ENCODE measurements at regions not wholly inside any gene's neighbourhood (a gene's known extent, or its start where the extent isn't known, plus 50 kb on each side); places are given as distances from the start of the nearest gene placed in this dataset.

- ChIA-PET CTCF (no interaction called here), POLR2A (no interaction called here)
- Histone ChIP-seq H3K4me1 (ENCODE audit: control insufficient read depth, extremely low read depth, insufficient read depth, low read length) (no peaks in the 10 kb centered on the region), H4K20me1 (replicated peaks; ENCODE audit: control insufficient read depth, extremely low read depth, insufficient read depth, low read length) (no peaks in the 10 kb centered on the region), H3K27me3 (ENCODE audit: control insufficient read depth in 2 of 2, insufficient read depth in 2 of 2, low read length in 2 of 2) (no peaks in the 10 kb centered on the region), H3K4me3 (replicated peaks in 1 of 3; ENCODE audit: insufficient read depth in 1 of 3, low read depth in 1 of 3, low read length in 3 of 3) (no peak overlapping the region), H3K79me2 (ENCODE audit: control insufficient read depth, insufficient read depth, low read length) (no peaks in the 10 kb centered on the region), H3K27ac (ENCODE audit: insufficient read depth, low read depth, low read length) (no peak overlapping the region), H3K4me2 (ENCODE audit: insufficient read depth, low read length) (no peak overlapping the region), H2AFZ (ENCODE audit: low read depth, low read length) (no peak overlapping the region), H3K9ac (replicated peaks; ENCODE audit: extremely low read depth, insufficient read depth, low read length) (no peak overlapping the region), H3K9me1 (replicated peaks; ENCODE audit: control insufficient read depth, extremely low read depth, insufficient read depth, low read length) (no peaks in the 10 kb centered on the region), H3K9me3 (replicated peaks; ENCODE audit: control insufficient read depth, insufficient read depth, low read length) (no peaks in the 10 kb centered on the region), H3K36me3 (ENCODE audit: control insufficient read depth in 2 of 2, extremely low read depth in 1 of 2, insufficient read depth in 2 of 2, low read length in 2 of 2) (no peaks in the 10 kb centered on the region)
- dilution Hi-C loops (cut with MboI; ENCODE audit: extremely low pct_ligation_motif_present, low sequenced_read_pairs): no loop called here
- no TSS peak for BruUV-seq (replicated peaks)
- intact Hi-C loops (cut with micrococcal nuclease): no loop called here
- no peak for TF ChIP-seq FOS (IDR thresholded peaks at IDR 0.05; ENCODE audit: borderline replicate concordance, insufficient read depth, low read length)
- no peak for TF ChIP-seq MAX (IDR thresholded peaks at IDR 0.05; ENCODE audit: insufficient read depth, insufficient read length)
- no peak for TF ChIP-seq EZH2 (IDR thresholded peaks at IDR 0.05; ENCODE audit: borderline replicate concordance, low read depth, low read length, severe bottlenecking)
- no peak for TF ChIP-seq JUN (IDR thresholded peaks at IDR 0.05; ENCODE audit: borderline replicate concordance, insufficient read depth, insufficient read length, low read depth)
- TF ChIP-seq POLR2AphosphoS5 (IDR thresholded peaks at IDR 0.05; ENCODE audit: insufficient read depth, low read depth, low read length): no peak
- TF ChIP-seq GATA2 (IDR thresholded peaks at IDR 0.05; ENCODE audit: insufficient read depth, insufficient read length, low read depth, low read length): no peak
- TF ChIP-seq POLR2A (IDR thresholded peaks at IDR 0.05; ENCODE audit: low read depth, low read length): no peak
- DNase-seq (ENCODE audit: low read depth, low spot score): no peak
- FAIRE-seq: no peak
These were observed 977.1 kb downstream of the FAT4 start for GRCh38 chr4:126291886-126292285.

- BruUV-seq (replicated peaks): no TSS peak
- no peak for FAIRE-seq
- H3K36me3 ChIP-seq (ENCODE audit: control insufficient read depth in 2 of 2, extremely low read depth in 1 of 2, insufficient read depth in 2 of 2, low read length in 2 of 2): no peaks in the 10 kb centered on the region
- no peaks in the 10 kb centered on the region for H3K4me1 ChIP-seq (ENCODE audit: control insufficient read depth, extremely low read depth, insufficient read depth, low read length)
- no peak overlapping the region for H3K4me2 ChIP-seq (ENCODE audit: insufficient read depth, low read length)
- no peak for DNase-seq (ENCODE audit: low read depth, low spot score)
- no peaks in the 10 kb centered on the region for H3K27me3 ChIP-seq (ENCODE audit: control insufficient read depth in 2 of 2, insufficient read depth in 2 of 2, low read length in 2 of 2)
- TF ChIP-seq FOS (IDR thresholded peaks at IDR 0.05; ENCODE audit: borderline replicate concordance, insufficient read depth, low read length) (no peak), MYC (IDR thresholded peaks at IDR 0.05; ENCODE audit: low read depth, low read length) (no peak), MAX (IDR thresholded peaks at IDR 0.05; ENCODE audit: insufficient read depth, insufficient read length) (no peak), GATA2 (IDR thresholded peaks at IDR 0.05; ENCODE audit: insufficient read depth, insufficient read length, low read depth, low read length) (no peak), JUN (IDR thresholded peaks at IDR 0.05; ENCODE audit: borderline replicate concordance, insufficient read depth, insufficient read length, low read depth) (no peak), CTCF (IDR thresholded peaks at IDR 0.05; ENCODE audit: extremely low read depth in 1 of 2, insufficient read depth in 1 of 2, low read depth in 1 of 2, low read length in 2 of 2) (no peak), POLR2AphosphoS5 (IDR thresholded peaks at IDR 0.05; ENCODE audit: insufficient read depth, low read depth, low read length) (no peak), POLR2A (IDR thresholded peaks at IDR 0.05; ENCODE audit: low read depth, low read length) (no peak), EZH2 (IDR thresholded peaks at IDR 0.05; ENCODE audit: borderline replicate concordance, low read depth, low read length, severe bottlenecking) (no peak)
- POLR2A ChIA-PET: no interaction called here
- H3K4me3 ChIP-seq (replicated peaks in 1 of 3; ENCODE audit: insufficient read depth in 1 of 3, low read depth in 1 of 3, low read length in 3 of 3): no peak overlapping the region
- H3K9me1 ChIP-seq (replicated peaks; ENCODE audit: control insufficient read depth, extremely low read depth, insufficient read depth, low read length): no peaks in the 10 kb centered on the region
- H2AFZ ChIP-seq (ENCODE audit: low read depth, low read length): no peak overlapping the region
- dilution Hi-C loops (cut with MboI; ENCODE audit: extremely low pct_ligation_motif_present, low sequenced_read_pairs): no loop called here
- no peak overlapping the region for H3K9ac ChIP-seq (replicated peaks; ENCODE audit: extremely low read depth, insufficient read depth, low read length)
- H3K79me2 ChIP-seq (ENCODE audit: control insufficient read depth, insufficient read depth, low read length): no peaks in the 10 kb centered on the region
- CTCF ChIA-PET: no interaction called here
- intact Hi-C loops (cut with micrococcal nuclease): no loop called here
- H3K27ac ChIP-seq (ENCODE audit: insufficient read depth, low read depth, low read length): no peak overlapping the region
- H4K20me1 ChIP-seq (replicated peaks; ENCODE audit: control insufficient read depth, extremely low read depth, insufficient read depth, low read length): no peaks in the 10 kb centered on the region
- H3K9me3 ChIP-seq (replicated peaks; ENCODE audit: control insufficient read depth, insufficient read depth, low read length): no peaks in the 10 kb centered on the region
These were observed 983.5 kb downstream of the FAT4 start for GRCh38 chr4:126298271-126298670.
